ENCODE measurements at regions not wholly inside any gene's neighbourhood (a gene's known extent, or its start where the extent isn't known, plus 50 kb on each side); places are given as distances from the start of the nearest gene placed in this dataset.

GRCh38 chr16:60748366-60748765 is 1287.9 kb downstream of the CDH8 start:
- POLR2A ChIA-PET: no interaction called here
- no TSS peak for BruUV-seq (replicated peaks)
- FAIRE-seq: no peak

More at GRCh38 chr16:60748366-60748765, 1287.9 kb downstream of the CDH8 start:
- CTCF ChIA-PET (ENCODE audit: low intra/inter-chr PET ratio, low total read pairs): no interaction called here
- Histone ChIP-seq H3K36me3 (replicated peaks in 1 of 2; ENCODE audit: control insufficient read depth in 1 of 2, insufficient read depth in 2 of 2, low read length in 2 of 2) (no peaks in the 10 kb centered on the region), H3K27me3 (ENCODE audit: control insufficient read depth in 1 of 2, insufficient read depth in 2 of 2, low read length in 2 of 2) (no peaks in the 10 kb centered on the region), H3K4me3 (replicated peaks in 1 of 3; ENCODE audit: insufficient read depth in 1 of 3, low read depth in 2 of 3, low read length in 3 of 3) (no peak overlapping the region), H3K9me3 (ENCODE audit: low read length) (peaks cover 92% of the 10 kb centered on the region), H3K4me1 (ENCODE audit: insufficient read depth, low read length) (no peaks in the 10 kb centered on the region), H3K27ac (ENCODE audit: extremely low read length, insufficient read depth, low read length) (no peak overlapping the region), H3K9ac (ENCODE audit: insufficient read depth, low read depth, low read length) (no peak overlapping the region), H3K79me2 (ENCODE audit: insufficient read depth, low read length) (no peaks in the 10 kb centered on the region), H2AFZ (ENCODE audit: low read length) (no peak overlapping the region), H3K4me2 (ENCODE audit: low read depth, low read length) (no peak overlapping the region), H4K20me1 (ENCODE audit: insufficient read depth, low read length) (no peaks in the 10 kb centered on the region)
- TF ChIP-seq ZNF180 (CRISPR knock-in tag; IDR thresholded peaks at IDR 0.05; ENCODE audit: borderline replicate concordance, low read depth) (no peak), ETS1 (CRISPR knock-in tag; IDR thresholded peaks at IDR 0.05) (no peak), ZNF274 (CRISPR knock-in tag; IDR thresholded peaks at IDR 0.05) (no peak), FOSL1 (CRISPR knock-in tag; IDR thresholded peaks at IDR 0.05; ENCODE audit: borderline replicate concordance) (no peak), TBX3 (IDR thresholded peaks at IDR 0.05; ENCODE audit: borderline replicate concordance) (no peak), PAX8 (CRISPR knock-in tag; IDR thresholded peaks at IDR 0.05; ENCODE audit: borderline replicate concordance) (no peak), PAXIP1 (CRISPR knock-in tag; conservative IDR thresholded peaks at IDR 0.05) (no peak), TSC22D2 (CRISPR knock-in tag; IDR thresholded peaks at IDR 0.05; ENCODE audit: borderline replicate concordance) (no peak), ZNF12 (CRISPR knock-in tag; IDR thresholded peaks at IDR 0.05) (no peak)
- TF ChIP-seq, protein P1, sequence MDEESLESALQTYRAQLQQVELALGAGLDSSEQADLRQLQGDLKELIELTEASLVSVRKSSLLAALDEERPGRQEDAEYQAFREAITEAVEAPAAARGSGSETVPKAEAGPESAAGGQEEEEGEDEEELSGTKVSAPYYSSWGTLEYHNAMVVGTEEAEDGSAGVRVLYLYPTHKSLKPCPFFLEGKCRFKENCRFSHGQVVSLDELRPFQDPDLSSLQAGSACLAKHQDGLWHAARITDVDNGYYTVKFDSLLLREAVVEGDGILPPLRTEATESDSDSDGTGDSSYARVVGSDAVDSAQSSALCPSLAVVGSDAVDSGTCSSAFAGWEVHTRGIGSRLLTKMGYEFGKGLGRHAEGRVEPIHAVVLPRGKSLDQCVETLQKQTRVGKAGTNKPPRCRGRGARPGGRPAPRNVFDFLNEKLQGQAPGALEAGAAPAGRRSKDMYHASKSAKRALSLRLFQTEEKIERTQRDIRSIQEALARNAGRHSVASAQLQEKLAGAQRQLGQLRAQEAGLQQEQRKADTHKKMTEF (CRISPR knock-in tag; IDR thresholded peaks at IDR 0.05): no peak
- in situ Hi-C loops (cut with HindIII; ENCODE audit: extremely low pct_ligation_motif_present, low pct_unique_long_range_greater_than_20kb) (no loop called here), intact Hi-C loops (cut with micrococcal nuclease; ENCODE audit: unreplicated experiment) (no loop called here)
- no peak for DNase-seq (ENCODE audit: low spot score)
- ATAC-seq: no peak

Measured in HepG2 (cell line).